ENCODE measurements at regions not wholly inside any gene's neighbourhood (a gene's known extent, or its start where the extent isn't known, plus 50 kb on each side); places are given as distances from the start of the nearest gene placed in this dataset.

GRCh38 chr6:158914923-158915322 is 85.1 kb downstream of the RSPH3 start:
- TF ChIP-seq CTCF (IDR thresholded peaks at IDR 0.05; ENCODE audit: borderline replicate concordance, extremely low read depth, low read length, poor library complexity, severe bottlenecking) (no peak), EZH2 (IDR thresholded peaks at IDR 0.05; ENCODE audit: borderline replicate concordance, low read depth, low read length, severe bottlenecking) (no peak)
- Histone ChIP-seq H3K4me2 (ENCODE audit: insufficient read depth, low read length) (no peak overlapping the region), H3K9me3 (ENCODE audit: insufficient read depth, low read length, severe bottlenecking) (no peaks in the 10 kb centered on the region), H3K27ac (ENCODE audit: low read length) (no peak overlapping the region), H3K9ac (ENCODE audit: low read depth, low read length) (no peak overlapping the region), H3K4me3 (ENCODE audit: low read depth in 1 of 2, low read length in 2 of 2) (no peak overlapping the region), H3K27me3 (ENCODE audit: insufficient read depth, low read length, poor library complexity) (peaks cover 3% of the 10 kb centered on the region), H3K36me3 (ENCODE audit: insufficient read depth, low read length) (no peaks in the 10 kb centered on the region), H3K79me2 (ENCODE audit: insufficient read depth, low read length) (no peaks in the 10 kb centered on the region), H4K20me1 (ENCODE audit: insufficient read depth, low read length) (no peaks in the 10 kb centered on the region), H3K4me1 (ENCODE audit: insufficient read depth, low read length) (no peaks in the 10 kb centered on the region), H2AFZ (ENCODE audit: low read depth, low read length) (no peak overlapping the region)
- DNase-seq (no peak), ATAC-seq (ENCODE audit: insufficient read depth, low read depth) (no peak)

GRCh38 chr6:158913580-158913979 is 86.4 kb downstream of the RSPH3 start:
- H3K36me3 ChIP-seq (ENCODE audit: insufficient read depth, low read length): no peaks in the 10 kb centered on the region
- no peaks in the 10 kb centered on the region for H3K4me1 ChIP-seq (ENCODE audit: insufficient read depth, low read length)
- no peak overlapping the region for H3K4me3 ChIP-seq (ENCODE audit: low read depth in 1 of 2, low read length in 2 of 2)
- H3K9me3 ChIP-seq (ENCODE audit: insufficient read depth, low read length, severe bottlenecking): no peaks in the 10 kb centered on the region
- H3K79me2 ChIP-seq (ENCODE audit: insufficient read depth, low read length): no peaks in the 10 kb centered on the region
- H3K4me2 ChIP-seq (ENCODE audit: insufficient read depth, low read length): no peak overlapping the region
- no peak for TF ChIP-seq EZH2 (IDR thresholded peaks at IDR 0.05; ENCODE audit: borderline replicate concordance, low read depth, low read length, severe bottlenecking)
- H3K27ac ChIP-seq (ENCODE audit: low read length): no peak overlapping the region
- no peak overlapping the region for H3K9ac ChIP-seq (ENCODE audit: low read depth, low read length)
- no peaks in the 10 kb centered on the region for H4K20me1 ChIP-seq (ENCODE audit: insufficient read depth, low read length)
- peaks cover 3% of the 10 kb centered on the region for H3K27me3 ChIP-seq (ENCODE audit: insufficient read depth, low read length, poor library complexity)
- DNase-seq (no peak), ATAC-seq (ENCODE audit: insufficient read depth, low read depth) (no peak)
- H2AFZ ChIP-seq (ENCODE audit: low read depth, low read length): no peak overlapping the region

GRCh38 chr6:158912655-158913054 is 87.3 kb downstream of the RSPH3 start:
- Histone ChIP-seq H4K20me1 (ENCODE audit: insufficient read depth, low read length) (no peaks in the 10 kb centered on the region), H3K4me3 (ENCODE audit: low read depth in 1 of 2, low read length in 2 of 2) (no peak overlapping the region), H3K36me3 (ENCODE audit: insufficient read depth, low read length) (no peaks in the 10 kb centered on the region), H3K4me1 (ENCODE audit: insufficient read depth, low read length) (no peaks in the 10 kb centered on the region), H3K27me3 (ENCODE audit: insufficient read depth, low read length, poor library complexity) (peaks cover 3% of the 10 kb centered on the region), H3K27ac (ENCODE audit: low read length) (no peak overlapping the region), H3K9me3 (ENCODE audit: insufficient read depth, low read length, severe bottlenecking) (no peaks in the 10 kb centered on the region), H3K9ac (ENCODE audit: low read depth, low read length) (no peak overlapping the region), H3K79me2 (ENCODE audit: insufficient read depth, low read length) (no peaks in the 10 kb centered on the region), H3K4me2 (ENCODE audit: insufficient read depth, low read length) (no peak overlapping the region), H2AFZ (ENCODE audit: low read depth, low read length) (no peak overlapping the region)
- ATAC-seq (ENCODE audit: insufficient read depth, low read depth) (no peak), DNase-seq (no peak)
- TF ChIP-seq CTCF (IDR thresholded peaks at IDR 0.05; ENCODE audit: borderline replicate concordance, extremely low read depth, low read length, poor library complexity, severe bottlenecking) (no peak), EZH2 (IDR thresholded peaks at IDR 0.05; ENCODE audit: borderline replicate concordance, low read depth, low read length, severe bottlenecking) (no peak)

GRCh38 chr6:158911746-158912480 is 88.1 kb downstream of the RSPH3 start:
- Histone ChIP-seq H3K4me3 (ENCODE audit: low read depth in 1 of 2, low read length in 2 of 2) (no peak overlapping the region), H3K4me2 (ENCODE audit: insufficient read depth, low read length) (no peak overlapping the region), H2AFZ (ENCODE audit: low read depth, low read length) (no peak overlapping the region), H3K27me3 (ENCODE audit: insufficient read depth, low read length, poor library complexity) (peaks cover 3% of the 10 kb centered on the region), H3K27ac (ENCODE audit: low read length) (no peak overlapping the region), H4K20me1 (ENCODE audit: insufficient read depth, low read length) (no peaks in the 10 kb centered on the region), H3K9ac (ENCODE audit: low read depth, low read length) (no peak overlapping the region), H3K36me3 (ENCODE audit: insufficient read depth, low read length) (no peaks in the 10 kb centered on the region), H3K79me2 (ENCODE audit: insufficient read depth, low read length) (no peaks in the 10 kb centered on the region), H3K4me1 (ENCODE audit: insufficient read depth, low read length) (no peaks in the 10 kb centered on the region), H3K9me3 (ENCODE audit: insufficient read depth, low read length, severe bottlenecking) (no peaks in the 10 kb centered on the region)
- TF ChIP-seq EZH2 (IDR thresholded peaks at IDR 0.05; ENCODE audit: borderline replicate concordance, low read depth, low read length, severe bottlenecking) (no peak), CTCF (IDR thresholded peaks at IDR 0.05; ENCODE audit: borderline replicate concordance, extremely low read depth, low read length, poor library complexity, severe bottlenecking) (no peak)
- no peak for DNase-seq
- ATAC-seq (ENCODE audit: insufficient read depth, low read depth): no peak

Data from DND-41 (cell line).